IPS-18a (cell line): ENCODE measurements at regions not wholly inside any gene's neighbourhood (a gene's known extent, or its start where the extent isn't known, plus 50 kb on each side); places are given as distances from the start of the nearest gene placed in this dataset.

Experiments used
- H3K27ac ChIP-seq: one replicate; pipeline ENCODE4 v1.5.1; 2013; ENCODE audit warnings: low read length
- H3K27me3 ChIP-seq: one replicate; pipeline ENCODE4 v1.6.1; 2013; ENCODE audit warnings: mild to moderate bottlenecking, low read length; ENCODE audit not compliant: control insufficient read depth, insufficient read depth
- H3K36me3 ChIP-seq: one replicate; pipeline ENCODE4 v1.6.1; 2013; ENCODE audit warnings: low read depth, low read length; ENCODE audit not compliant: control insufficient read depth
- H3K4me1 ChIP-seq: one replicate; pipeline ENCODE4 v1.6.1; 2013; ENCODE audit warnings: low read depth, low read length; ENCODE audit not compliant: control insufficient read depth
- H3K4me3 ChIP-seq: one replicate; pipeline ENCODE4 v1.5.1; 2013; ENCODE audit warnings: low read length
- H3K9ac ChIP-seq: one replicate; pipeline ENCODE4 v1.6.1; 2013; ENCODE audit warnings: mild to moderate bottlenecking, low read length, moderate library complexity
- H3K9me3 ChIP-seq: one replicate; pipeline ENCODE4 v1.6.1; 2013; ENCODE audit warnings: low read depth, low read length; ENCODE audit not compliant: control insufficient read depth

- Histone ChIP-seq H3K27me3 (peaks cover 11% of the 10 kb centered on the region), H3K4me3 (no peak overlapping the region)
These were observed 374.3 kb downstream of the NXPE2 start for GRCh38 chr11:115052601-115053000.

GRCh38 chr11:115054570-115055538, 376.5 kb downstream of the NXPE2 start:
- H3K27ac ChIP-seq = no peak overlapping the region
- peaks cover 11% of the 10 kb centered on the region for H3K9me3 ChIP-seq
- no peaks in the 10 kb centered on the region for H3K36me3 ChIP-seq
- no peak overlapping the region for H3K4me3 ChIP-seq
- H3K4me1 ChIP-seq = peaks cover 14% of the 10 kb centered on the region
- peaks cover 11% of the 10 kb centered on the region for H3K27me3 ChIP-seq
- no peak overlapping the region for H3K9ac ChIP-seq

More at GRCh38 chr11:115052601-115053000, 374.3 kb downstream of the NXPE2 start:
- H3K9ac ChIP-seq = no peak overlapping the region
- peaks cover 14% of the 10 kb centered on the region for H3K4me1 ChIP-seq
- peaks cover 11% of the 10 kb centered on the region for H3K9me3 ChIP-seq
- no peaks in the 10 kb centered on the region for H3K36me3 ChIP-seq
- no peak overlapping the region for H3K27ac ChIP-seq

- Histone ChIP-seq H3K27ac (no peak overlapping the region), H3K36me3 (no peaks in the 10 kb centered on the region), H3K9ac (no peak overlapping the region), H3K4me3 (no peak overlapping the region), H3K4me1 (peaks cover 3% of the 10 kb centered on the region), H3K9me3 (peaks cover 11% of the 10 kb centered on the region), H3K27me3 (peaks cover 5% of the 10 kb centered on the region)
These were observed 378.2 kb downstream of the NXPE2 start for GRCh38 chr11:115056514-115056913.

DNA sequence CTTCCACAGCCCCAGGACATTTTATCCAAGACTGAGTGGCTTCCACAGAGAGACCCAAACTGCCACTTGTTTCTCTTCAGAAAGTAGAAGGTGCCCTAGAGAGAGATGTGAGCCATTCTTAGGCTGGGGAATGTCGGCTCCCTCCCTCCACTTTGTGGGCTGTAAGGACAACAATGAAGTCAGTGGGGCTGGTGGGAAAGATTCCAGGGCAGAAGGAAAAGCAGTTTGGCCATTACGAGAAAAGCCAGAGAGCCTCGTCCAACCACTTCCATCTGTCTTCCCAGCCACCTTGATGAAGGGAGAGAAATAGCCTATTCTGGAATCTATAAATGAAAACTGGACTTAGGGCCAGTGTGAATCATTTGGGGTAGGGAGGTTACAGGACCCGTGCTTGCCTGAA, 382.5 kb downstream of the NXPE2 start:
- H3K9ac ChIP-seq = no peak overlapping the region
- H3K27ac ChIP-seq = no peak overlapping the region
- no peaks in the 10 kb centered on the region for H3K4me1 ChIP-seq
- no peaks in the 10 kb centered on the region for H3K36me3 ChIP-seq
- no peak overlapping the region for H3K4me3 ChIP-seq
- H3K27me3 ChIP-seq = no peaks in the 10 kb centered on the region
- peaks cover 10% of the 10 kb centered on the region for H3K9me3 ChIP-seq

DNA sequence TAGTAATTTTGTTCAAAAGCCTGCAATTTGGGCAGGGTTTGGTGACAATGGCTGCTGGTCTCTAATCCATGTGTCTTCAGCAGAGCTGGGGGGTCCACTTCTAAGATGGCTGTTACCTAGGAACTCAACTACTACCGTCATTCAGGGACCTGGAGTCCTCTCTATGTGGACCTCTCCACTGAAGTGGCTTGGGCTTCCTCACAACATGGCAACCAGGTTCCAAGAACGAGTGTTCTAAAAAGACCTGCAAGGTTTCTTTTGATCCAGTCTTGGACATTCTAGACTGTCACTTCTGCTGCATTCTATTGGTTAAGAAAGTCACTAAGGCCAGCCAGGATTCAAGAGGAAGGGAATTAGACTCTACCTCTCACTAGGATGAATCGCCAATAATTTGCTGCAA, 387.0 kb downstream of the NXPE2 start:
- H3K9me3 ChIP-seq = no peaks in the 10 kb centered on the region
- H3K4me1 ChIP-seq = no peaks in the 10 kb centered on the region
- no peak overlapping the region for H3K27ac ChIP-seq
- no peak overlapping the region for H3K9ac ChIP-seq
- no peaks in the 10 kb centered on the region for H3K27me3 ChIP-seq
- H3K36me3 ChIP-seq = no peaks in the 10 kb centered on the region
- H3K4me3 ChIP-seq = no peak overlapping the region

- no peak overlapping the region for H3K27ac ChIP-seq
- H3K4me3 ChIP-seq = no peak overlapping the region
- H3K9me3 ChIP-seq = no peaks in the 10 kb centered on the region
- H3K27me3 ChIP-seq = no peaks in the 10 kb centered on the region
- H3K4me1 ChIP-seq = no peaks in the 10 kb centered on the region
- no peak overlapping the region for H3K9ac ChIP-seq
- H3K36me3 ChIP-seq = no peaks in the 10 kb centered on the region
These were observed 387.7 kb downstream of the NXPE2 start for GRCh38 chr11:115065830-115066664.

DNA sequence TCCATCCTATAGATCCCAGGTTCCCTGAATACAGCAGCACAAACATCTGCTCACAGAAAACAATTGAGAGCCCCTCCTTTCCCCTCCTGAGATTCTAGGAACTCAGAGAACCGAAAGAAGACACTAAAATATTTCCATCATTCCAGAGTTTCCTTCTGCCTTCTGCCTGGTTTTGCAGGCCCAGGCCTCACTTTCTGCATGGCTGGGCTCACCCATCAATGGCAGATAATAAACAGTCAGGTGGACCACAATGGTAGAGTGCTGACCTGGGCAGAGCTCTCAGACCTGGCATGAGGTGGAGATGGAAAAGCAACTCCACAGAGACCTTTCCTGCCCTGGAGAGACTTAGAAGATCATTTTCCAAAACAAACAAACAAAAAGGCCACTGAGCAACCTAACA, 389.1 kb downstream of the NXPE2 start:
- no peaks in the 10 kb centered on the region for H3K36me3 ChIP-seq
- H3K4me3 ChIP-seq = no peak overlapping the region
- no peak overlapping the region for H3K27ac ChIP-seq
- no peaks in the 10 kb centered on the region for H3K27me3 ChIP-seq
- no peaks in the 10 kb centered on the region for H3K4me1 ChIP-seq
- H3K9ac ChIP-seq = no peak overlapping the region
- H3K9me3 ChIP-seq = no peaks in the 10 kb centered on the region

DNA sequence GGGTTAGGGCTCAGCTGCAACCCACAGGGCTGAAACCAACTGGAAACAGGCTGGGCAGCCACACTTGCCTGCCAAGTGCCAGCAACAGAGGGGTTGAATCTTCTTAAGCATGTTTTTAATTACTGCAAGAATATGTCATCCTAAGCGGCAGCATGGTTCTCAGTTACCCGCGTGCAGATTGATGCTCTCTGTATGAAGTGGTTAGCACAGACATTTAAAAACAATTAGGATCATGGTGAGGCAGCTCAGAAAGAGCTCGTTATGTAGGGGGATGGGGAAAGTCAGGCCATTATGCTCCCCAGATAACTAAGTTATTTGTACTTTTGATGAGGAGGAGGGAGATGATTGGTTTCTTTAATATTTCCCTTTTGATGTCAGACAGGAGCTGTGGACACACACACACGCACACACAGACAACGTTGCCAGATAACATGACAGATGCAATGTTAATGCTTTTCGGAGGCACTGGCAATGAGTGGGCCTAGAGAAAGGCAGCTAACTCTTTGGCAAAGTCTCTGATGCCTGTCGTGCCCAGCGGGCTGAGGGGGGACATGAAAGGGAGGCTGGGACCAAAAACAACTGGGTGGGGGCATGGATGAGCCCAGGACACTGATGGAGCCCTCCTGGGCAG, 389.7 kb downstream of the NXPE2 start:
- H3K4me3 ChIP-seq = no peak overlapping the region
- H3K9ac ChIP-seq = no peak overlapping the region
- no peaks in the 10 kb centered on the region for H3K9me3 ChIP-seq
- H3K36me3 ChIP-seq = no peaks in the 10 kb centered on the region
- H3K27ac ChIP-seq = no peak overlapping the region
- H3K4me1 ChIP-seq = no peaks in the 10 kb centered on the region
- no peaks in the 10 kb centered on the region for H3K27me3 ChIP-seq

GRCh38 chr11:115069599-115069998, 391.3 kb downstream of the NXPE2 start:
- H3K4me1 ChIP-seq = no peaks in the 10 kb centered on the region
- H3K9ac ChIP-seq = no peak overlapping the region
- no peaks in the 10 kb centered on the region for H3K9me3 ChIP-seq
- H3K27me3 ChIP-seq = no peaks in the 10 kb centered on the region
- H3K27ac ChIP-seq = no peak overlapping the region
- no peak overlapping the region for H3K4me3 ChIP-seq
- no peaks in the 10 kb centered on the region for H3K36me3 ChIP-seq

- Histone ChIP-seq H3K27me3 (no peaks in the 10 kb centered on the region), H3K9me3 (no peaks in the 10 kb centered on the region), H3K36me3 (no peaks in the 10 kb centered on the region), H3K9ac (no peak overlapping the region), H3K4me1 (no peaks in the 10 kb centered on the region), H3K27ac (no peak overlapping the region), H3K4me3 (no peak overlapping the region)
These were observed 397.0 kb downstream of the NXPE2 start for GRCh38 chr11:115075356-115075755.

DNA sequence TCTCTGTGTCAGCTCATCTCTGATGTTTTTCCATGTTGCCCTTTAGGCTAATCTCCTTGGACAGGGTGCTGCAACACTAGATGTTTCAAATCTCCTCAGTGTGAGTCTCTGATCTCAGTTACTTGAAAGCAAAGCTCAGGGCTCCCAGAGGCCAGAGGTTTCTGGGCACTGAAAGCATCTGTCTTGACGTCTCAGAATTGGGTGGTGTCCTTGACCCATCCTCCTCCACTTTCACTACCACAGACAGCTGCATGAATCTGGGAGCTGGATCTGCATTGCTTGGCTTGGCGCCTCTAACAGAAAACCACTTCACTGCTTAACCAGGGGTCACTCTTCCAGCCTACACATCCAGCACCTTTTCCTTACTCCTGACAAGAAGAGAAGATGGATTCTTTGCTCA, 399.4 kb downstream of the NXPE2 start:
- Histone ChIP-seq H3K9ac (no peak overlapping the region), H3K4me3 (no peak overlapping the region), H3K27ac (no peak overlapping the region), H3K9me3 (no peaks in the 10 kb centered on the region), H3K4me1 (no peaks in the 10 kb centered on the region), H3K27me3 (no peaks in the 10 kb centered on the region), H3K36me3 (no peaks in the 10 kb centered on the region)
